ENCODE measurements at regions not wholly inside any gene's neighbourhood (a gene's known extent, or its start where the extent isn't known, plus 50 kb on each side); places are given as distances from the start of the nearest gene placed in this dataset.

GRCh38 chr9:17986595-17986994, 407.7 kb downstream of the SH3GL2 start:
- H3K27ac Mint-ChIP-seq (ENCODE audit: unreplicated experiment), result no peak overlapping the region
- no peaks in the 10 kb centered on the region for H3K9me3 Mint-ChIP-seq (ENCODE audit: low read depth)
- TF ChIP-seq, protein P1, sequence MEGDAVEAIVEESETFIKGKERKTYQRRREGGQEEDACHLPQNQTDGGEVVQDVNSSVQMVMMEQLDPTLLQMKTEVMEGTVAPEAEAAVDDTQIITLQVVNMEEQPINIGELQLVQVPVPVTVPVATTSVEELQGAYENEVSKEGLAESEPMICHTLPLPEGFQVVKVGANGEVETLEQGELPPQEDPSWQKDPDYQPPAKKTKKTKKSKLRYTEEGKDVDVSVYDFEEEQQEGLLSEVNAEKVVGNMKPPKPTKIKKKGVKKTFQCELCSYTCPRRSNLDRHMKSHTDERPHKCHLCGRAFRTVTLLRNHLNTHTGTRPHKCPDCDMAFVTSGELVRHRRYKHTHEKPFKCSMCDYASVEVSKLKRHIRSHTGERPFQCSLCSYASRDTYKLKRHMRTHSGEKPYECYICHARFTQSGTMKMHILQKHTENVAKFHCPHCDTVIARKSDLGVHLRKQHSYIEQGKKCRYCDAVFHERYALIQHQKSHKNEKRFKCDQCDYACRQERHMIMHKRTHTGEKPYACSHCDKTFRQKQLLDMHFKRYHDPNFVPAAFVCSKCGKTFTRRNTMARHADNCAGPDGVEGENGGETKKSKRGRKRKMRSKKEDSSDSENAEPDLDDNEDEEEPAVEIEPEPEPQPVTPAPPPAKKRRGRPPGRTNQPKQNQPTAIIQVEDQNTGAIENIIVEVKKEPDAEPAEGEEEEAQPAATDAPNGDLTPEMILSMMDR (IDR thresholded peaks at IDR 0.05), result no peak
- H3K36me3 Mint-ChIP-seq (ENCODE audit: low read depth), result no peaks in the 10 kb centered on the region
- no peaks in the 10 kb centered on the region for H3K4me1 Mint-ChIP-seq (ENCODE audit: low read depth)
- no peak for DNase-seq (ENCODE audit: low spot score)
- H3K27me3 Mint-ChIP-seq (ENCODE audit: low read depth), result peaks cover 5% of the 10 kb centered on the region
- H3K4me3 Mint-ChIP-seq (ENCODE audit: unreplicated experiment), result no peak overlapping the region

- H3K36me3 Mint-ChIP-seq (ENCODE audit: low read depth), result no peaks in the 10 kb centered on the region
- peaks cover 5% of the 10 kb centered on the region for H3K27me3 Mint-ChIP-seq (ENCODE audit: low read depth)
- DNase-seq (ENCODE audit: low spot score), result no peak
- TF ChIP-seq, protein P1 (IDR thresholded peaks at IDR 0.05), result no peak
- H3K4me1 Mint-ChIP-seq (ENCODE audit: low read depth), result no peaks in the 10 kb centered on the region
- no peak overlapping the region for H3K4me3 Mint-ChIP-seq (ENCODE audit: unreplicated experiment)
- H3K27ac Mint-ChIP-seq (ENCODE audit: unreplicated experiment), result no peak overlapping the region
- no peaks in the 10 kb centered on the region for H3K9me3 Mint-ChIP-seq (ENCODE audit: low read depth)
These were observed 408.3 kb downstream of the SH3GL2 start for GRCh38 chr9:17987189-17987588.

GRCh38 chr9:17988489-17988888, 409.6 kb downstream of the SH3GL2 start:
- Mint-ChIP-seq H3K4me1 (ENCODE audit: low read depth) (no peaks in the 10 kb centered on the region), H3K36me3 (ENCODE audit: low read depth) (no peaks in the 10 kb centered on the region)
- TF ChIP-seq, protein P1 (IDR thresholded peaks at IDR 0.05), result no peak

GRCh38 chr9:17990602-17991001, 411.7 kb downstream of the SH3GL2 start:
- no peak overlapping the region for H3K4me3 Mint-ChIP-seq (ENCODE audit: unreplicated experiment)
- TF ChIP-seq, protein P1 (IDR thresholded peaks at IDR 0.05), result no peak
- H3K4me1 Mint-ChIP-seq (ENCODE audit: low read depth), result peaks cover 7% of the 10 kb centered on the region
- H3K27me3 Mint-ChIP-seq (ENCODE audit: low read depth), result peaks cover 8% of the 10 kb centered on the region
- no peaks in the 10 kb centered on the region for H3K36me3 Mint-ChIP-seq (ENCODE audit: low read depth)
- DNase-seq (ENCODE audit: low spot score), result no peak
- H3K27ac Mint-ChIP-seq (ENCODE audit: unreplicated experiment), result no peak overlapping the region
- no peaks in the 10 kb centered on the region for H3K9me3 Mint-ChIP-seq (ENCODE audit: low read depth)

More at GRCh38 chr9:17988489-17988888, 409.6 kb downstream of the SH3GL2 start:
- Mint-ChIP-seq H3K27ac (ENCODE audit: unreplicated experiment) (no peak overlapping the region), H3K27me3 (ENCODE audit: low read depth) (peaks cover 8% of the 10 kb centered on the region), H3K9me3 (ENCODE audit: low read depth) (no peaks in the 10 kb centered on the region), H3K4me3 (ENCODE audit: unreplicated experiment) (no peak overlapping the region)
- DNase-seq (ENCODE audit: low spot score), result no peak

- Mint-ChIP-seq H3K4me3 (ENCODE audit: unreplicated experiment) (no peak overlapping the region), H3K4me1 (ENCODE audit: low read depth) (peaks cover 7% of the 10 kb centered on the region), H3K36me3 (ENCODE audit: low read depth) (no peaks in the 10 kb centered on the region), H3K27ac (ENCODE audit: unreplicated experiment) (no peak overlapping the region), H3K27me3 (ENCODE audit: low read depth) (peaks cover 3% of the 10 kb centered on the region), H3K9me3 (ENCODE audit: low read depth) (no peaks in the 10 kb centered on the region)
- TF ChIP-seq, protein P1 (IDR thresholded peaks at IDR 0.05), result no peak
- DNase-seq (ENCODE audit: low spot score), result no peak
These were observed 414.2 kb downstream of the SH3GL2 start for GRCh38 chr9:17993024-17993423.
